Epithelial cell of esophagus (primary cell): ENCODE measurements at regions not wholly inside any gene's neighbourhood (a gene's known extent, or its start where the extent isn't known, plus 50 kb on each side); places are given as distances from the start of the nearest gene placed in this dataset.

ENCODE experiments used
- DNase-seq: peaks from one replicate; pipeline ENCODE4 v3.0.0; 2010; ENCODE audit warnings: low read depth
- H3K4me3 ChIP-seq: 2 replicates; pipeline ENCODE4 v1.5.1; 2011; ENCODE audit warnings: mild to moderate bottlenecking, low read length, control low read depth
- CTCF ChIP-seq: IDR thresholded peaks from 2 replicates; pipeline ENCODE4 v1.5.1; 2011; ENCODE audit warnings: low read depth, mild to moderate bottlenecking, low read length, control low read depth, inconsistent platforms; ENCODE audit not compliant: insufficient read depth; ENCODE audit errors: missing control alignments

- no peak for TF ChIP-seq CTCF
- DNase-seq: no peak
These were observed 68.8 kb upstream of the ALDH1A3 start for GRCh38 chr15:100810831-100811230.

DNA sequence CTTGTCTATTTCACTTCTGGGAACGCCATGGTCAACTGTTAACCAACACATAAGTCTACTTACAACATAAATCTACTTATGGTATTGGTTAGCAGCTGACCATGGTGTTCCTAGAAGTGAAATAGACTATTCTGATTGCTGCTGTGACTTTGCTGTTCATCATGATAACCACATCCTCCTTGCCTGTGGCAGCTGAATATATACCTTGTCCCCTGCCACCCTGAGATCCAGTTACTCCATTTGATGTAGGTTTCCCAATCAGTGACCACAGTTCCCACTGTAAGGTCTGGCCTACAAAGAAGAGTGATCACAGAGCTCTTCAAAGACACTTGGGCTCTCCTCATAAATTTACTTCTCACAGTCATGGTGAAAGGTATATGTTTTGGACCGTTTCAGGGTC, 66.8 kb upstream of the ALDH1A3 start:
- TF ChIP-seq CTCF: no peak
- H3K4me3 ChIP-seq: no peak overlapping the region
- no peak for DNase-seq

More at GRCh38 chr15:100810831-100811230, 68.8 kb upstream of the ALDH1A3 start:
- no peak overlapping the region for H3K4me3 ChIP-seq

DNA sequence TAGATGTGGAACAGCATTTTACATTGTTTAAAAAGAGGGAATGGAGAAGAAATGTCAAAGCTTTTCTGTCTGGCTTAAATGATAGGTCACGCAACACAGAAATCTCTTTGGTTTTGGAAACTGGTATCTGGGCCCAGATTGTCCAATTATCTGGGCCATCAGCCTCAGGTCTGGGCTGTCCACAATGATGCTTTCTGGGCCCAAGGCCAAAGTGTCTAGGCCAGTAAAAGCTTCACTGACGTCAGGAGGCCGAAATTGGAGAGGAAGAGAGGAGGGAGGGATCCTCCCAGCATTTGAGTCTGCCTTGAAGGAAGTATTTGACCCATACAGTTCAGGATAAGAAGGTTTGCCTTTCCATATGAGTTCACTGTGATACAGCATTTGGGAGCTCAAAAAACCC, 60.7 kb upstream of the ALDH1A3 start:
- no peak for TF ChIP-seq CTCF
- DNase-seq: no peak

GRCh38 chr15:100820528-100820927, 59.1 kb upstream of the ALDH1A3 start:
- TF ChIP-seq CTCF: no peak
- no peak overlapping the region for H3K4me3 ChIP-seq
- no peak for DNase-seq

More for the DNA sequence above, 60.7 kb upstream of the ALDH1A3 start:
- no peak overlapping the region for H3K4me3 ChIP-seq

GRCh38 chr15:100821327-100821726, 58.3 kb upstream of the ALDH1A3 start:
- H3K4me3 ChIP-seq: no peak overlapping the region
- DNase-seq: no peak
- no peak for TF ChIP-seq CTCF

DNA sequence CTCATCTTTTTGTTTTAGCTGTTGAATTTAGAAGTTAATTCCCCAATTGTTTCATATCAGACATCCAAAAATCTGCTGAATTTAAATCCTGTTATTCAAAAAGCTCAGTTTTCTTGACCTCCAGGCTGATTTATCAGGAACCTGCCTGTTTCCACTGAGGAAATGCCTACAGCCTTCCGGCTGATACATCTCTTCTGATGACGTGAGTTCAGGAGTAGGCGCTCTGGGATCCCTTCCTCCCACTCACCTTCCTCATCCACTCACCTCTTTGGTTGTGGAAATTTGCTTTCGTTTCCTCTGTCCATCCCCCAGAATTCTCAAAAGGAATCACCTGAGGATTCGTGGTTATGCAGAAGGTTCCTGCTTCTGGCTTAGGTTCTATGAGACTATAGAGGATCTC, 55.4 kb upstream of the ALDH1A3 start:
- DNase-seq: no peak
- no peak for TF ChIP-seq CTCF

GRCh38 chr15:100829457-100829856, 50.2 kb upstream of the ALDH1A3 start:
- DNase-seq: peak; percentile 24
- no peak for TF ChIP-seq CTCF
- H3K4me3 ChIP-seq: no peak overlapping the region

More for the DNA sequence above, 55.4 kb upstream of the ALDH1A3 start:
- no peak overlapping the region for H3K4me3 ChIP-seq
